SH-SY5Y (cell line): ENCODE measurements at regions not wholly inside any gene's neighbourhood (a gene's known extent, or its start where the extent isn't known, plus 50 kb on each side); places are given as distances from the start of the nearest gene placed in this dataset.

Experiments
- GATA2 ChIP-seq: IDR thresholded peaks from 2 replicates; pipeline ENCODE4 v1.6.1; 2011; ENCODE audit warnings: mild to moderate bottlenecking, low read depth, low read length
- GATA3 ChIP-seq: IDR thresholded peaks from 2 replicates; pipeline ENCODE4 v1.6.1; 2011; ENCODE audit warnings: low read depth, mild to moderate bottlenecking, low read length, moderate library complexity

DNA sequence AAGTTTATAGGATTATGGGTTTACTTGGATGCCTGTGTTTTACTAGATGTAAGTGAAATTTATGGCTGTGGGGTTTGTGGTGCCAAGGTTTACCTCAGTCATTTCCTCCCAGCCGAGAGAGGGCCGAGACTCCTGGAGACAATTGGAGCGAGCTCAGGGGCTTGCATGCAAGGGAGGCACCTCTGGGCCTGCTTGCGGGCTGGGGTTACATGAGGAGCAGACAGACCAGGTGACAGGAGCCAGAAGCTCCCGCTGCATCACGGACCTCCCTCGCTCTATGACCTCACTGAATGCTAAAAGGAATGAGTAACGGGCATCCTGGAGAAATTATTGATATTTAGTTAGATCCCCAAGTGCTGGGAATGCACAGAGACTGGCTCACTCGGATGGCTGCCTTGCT is 275.2 kb upstream of the KIRREL3 start:
- TF ChIP-seq GATA3 (no peak), GATA2 (no peak)
